ENCODE measurements at regions not wholly inside any gene's neighbourhood (a gene's known extent, or its start where the extent isn't known, plus 50 kb on each side); places are given as distances from the start of the nearest gene placed in this dataset.

- no peak overlapping the region for H3K27ac ChIP-seq (ENCODE audit: low read length in 2 of 2)
- no CpG with 5 or more reads among the region's 4 CpGs for WGBS (ENCODE audit: insufficient coverage)
- POLR2A ChIA-PET = no interaction called here
- H3K36me3 ChIP-seq (replicated peaks in 1 of 2; ENCODE audit: control extremely low read depth in 1 of 2, control insufficient read depth in 1 of 2, extremely low read depth in 1 of 2, insufficient read depth in 2 of 2, low read length in 1 of 2) = no peaks in the 10 kb centered on the region
- ATAC-seq (ENCODE audit: low read depth) (no peak), DNase-seq (no peak)
- no peaks in the 10 kb centered on the region for H3K27me3 Mint-ChIP-seq
- no peak overlapping the region for H2AFZ ChIP-seq (ENCODE audit: insufficient read depth, low read depth, low read length, poor library complexity, severe bottlenecking)
- H3K9ac ChIP-seq (ENCODE audit: low read length) = no peak overlapping the region
- no peaks in the 10 kb centered on the region for H3K4me1 ChIP-seq (ENCODE audit: control insufficient read depth in 2 of 2, insufficient read depth in 2 of 2, low read length in 2 of 2)
- no peak overlapping the region for H3K27ac Mint-ChIP-seq
- no peaks in the 10 kb centered on the region for H3K9me3 Mint-ChIP-seq (ENCODE audit: insufficient read depth)
- H3K9me3 ChIP-seq (ENCODE audit: control extremely low read depth in 1 of 3, control insufficient read depth in 2 of 3, insufficient read depth in 1 of 3, low read length in 2 of 3) = peaks cover 0 to 4% (median 0%) of the 10 kb centered on the region in 3 donors
- no peak overlapping the region for H3K4me3 Mint-ChIP-seq
- no peaks in the 10 kb centered on the region for H3K4me1 Mint-ChIP-seq
- CTCF ChIA-PET = no interaction called here
- TF ChIP-seq EZH2 (IDR thresholded peaks at IDR 0.05; ENCODE audit: borderline replicate concordance, insufficient read depth, low read depth, low read length, poor library complexity, severe bottlenecking) = no peak
- intact Hi-C loops (cut with micrococcal nuclease) = no loop called here
- no peak overlapping the region for H3K4me2 ChIP-seq (replicated peaks; ENCODE audit: low read depth, low read length, poor library complexity, severe bottlenecking)
- no peaks in the 10 kb centered on the region for H4K20me1 ChIP-seq (ENCODE audit: control insufficient read depth, insufficient read depth, low read length, poor library complexity, severe bottlenecking)
- no peaks in the 10 kb centered on the region for H3K79me2 ChIP-seq (ENCODE audit: control insufficient read depth, insufficient read depth, low read length)
- no peaks in the 10 kb centered on the region for H3K27me3 ChIP-seq (replicated peaks in 1 of 4; ENCODE audit: control extremely low read depth in 1 of 4, control insufficient read depth in 3 of 4, insufficient read depth in 4 of 4, low read length in 3 of 4)
- H3K4me3 ChIP-seq (ENCODE audit: control extremely low read depth in 1 of 5, extremely low read depth in 1 of 5, insufficient read depth in 1 of 5, low read depth in 2 of 5, low read length in 4 of 5) = no peak overlapping the region
Observed at GRCh38 chr20:7505152-7505834, 435.0 kb downstream of the HAO1 start.

DNA sequence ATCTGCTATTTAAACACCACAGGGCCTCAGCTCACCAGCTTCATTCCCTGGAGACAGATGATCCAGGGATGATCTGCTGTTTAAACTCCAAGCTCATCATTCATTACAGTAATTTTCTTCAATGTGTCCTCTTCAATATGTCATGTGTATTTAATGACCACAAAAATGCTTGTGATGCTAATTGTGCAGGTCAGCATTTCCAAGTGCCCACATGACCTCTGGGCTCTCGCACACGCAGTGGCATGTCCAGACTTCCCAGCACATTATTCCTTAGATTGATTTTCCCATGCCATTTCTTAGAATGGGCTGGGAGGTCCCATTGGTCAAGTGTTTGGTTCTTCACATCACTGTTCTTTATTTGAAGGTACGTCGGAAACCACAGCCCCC lies 434.4 kb downstream of the HAO1 start:
- CTCF ChIA-PET = no interaction called here
- H3K4me1 Mint-ChIP-seq = no peaks in the 10 kb centered on the region

More for the DNA sequence above, 434.4 kb downstream of the HAO1 start:
- H4K20me1 ChIP-seq (ENCODE audit: control insufficient read depth, insufficient read depth, low read length, poor library complexity, severe bottlenecking) = no peaks in the 10 kb centered on the region
- no peak overlapping the region for H3K27ac Mint-ChIP-seq
- H3K4me2 ChIP-seq (replicated peaks; ENCODE audit: low read depth, low read length, poor library complexity, severe bottlenecking) = no peak overlapping the region
- no peaks in the 10 kb centered on the region for H3K27me3 Mint-ChIP-seq
- H3K9ac ChIP-seq (ENCODE audit: low read length) = no peak overlapping the region
- no peak overlapping the region for H3K27ac ChIP-seq (ENCODE audit: low read length in 2 of 2)
- peaks cover 0 to 4% (median 0%) of the 10 kb centered on the region in 3 donors for H3K9me3 ChIP-seq (ENCODE audit: control extremely low read depth in 1 of 3, control insufficient read depth in 2 of 3, insufficient read depth in 1 of 3, low read length in 2 of 3)
- no peaks in the 10 kb centered on the region for H3K79me2 ChIP-seq (ENCODE audit: control insufficient read depth, insufficient read depth, low read length)
- WGBS (ENCODE audit: insufficient coverage) = no CpG with 5 or more reads among the region's 4 CpGs
- no peaks in the 10 kb centered on the region for H3K36me3 ChIP-seq (replicated peaks in 1 of 2; ENCODE audit: control extremely low read depth in 1 of 2, control insufficient read depth in 1 of 2, extremely low read depth in 1 of 2, insufficient read depth in 2 of 2, low read length in 1 of 2)
- TF ChIP-seq, protein P1, sequence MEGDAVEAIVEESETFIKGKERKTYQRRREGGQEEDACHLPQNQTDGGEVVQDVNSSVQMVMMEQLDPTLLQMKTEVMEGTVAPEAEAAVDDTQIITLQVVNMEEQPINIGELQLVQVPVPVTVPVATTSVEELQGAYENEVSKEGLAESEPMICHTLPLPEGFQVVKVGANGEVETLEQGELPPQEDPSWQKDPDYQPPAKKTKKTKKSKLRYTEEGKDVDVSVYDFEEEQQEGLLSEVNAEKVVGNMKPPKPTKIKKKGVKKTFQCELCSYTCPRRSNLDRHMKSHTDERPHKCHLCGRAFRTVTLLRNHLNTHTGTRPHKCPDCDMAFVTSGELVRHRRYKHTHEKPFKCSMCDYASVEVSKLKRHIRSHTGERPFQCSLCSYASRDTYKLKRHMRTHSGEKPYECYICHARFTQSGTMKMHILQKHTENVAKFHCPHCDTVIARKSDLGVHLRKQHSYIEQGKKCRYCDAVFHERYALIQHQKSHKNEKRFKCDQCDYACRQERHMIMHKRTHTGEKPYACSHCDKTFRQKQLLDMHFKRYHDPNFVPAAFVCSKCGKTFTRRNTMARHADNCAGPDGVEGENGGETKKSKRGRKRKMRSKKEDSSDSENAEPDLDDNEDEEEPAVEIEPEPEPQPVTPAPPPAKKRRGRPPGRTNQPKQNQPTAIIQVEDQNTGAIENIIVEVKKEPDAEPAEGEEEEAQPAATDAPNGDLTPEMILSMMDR (IDR thresholded peaks at IDR 0.05) = no peak
- no peak for TF ChIP-seq EZH2 (IDR thresholded peaks at IDR 0.05; ENCODE audit: borderline replicate concordance, insufficient read depth, low read depth, low read length, poor library complexity, severe bottlenecking)
- H3K4me3 ChIP-seq (ENCODE audit: control extremely low read depth in 1 of 5, extremely low read depth in 1 of 5, insufficient read depth in 1 of 5, low read depth in 2 of 5, low read length in 4 of 5) = no peak overlapping the region
- no peak for ATAC-seq (ENCODE audit: low read depth)
- no peaks in the 10 kb centered on the region for H3K4me1 ChIP-seq (ENCODE audit: control insufficient read depth in 2 of 2, insufficient read depth in 2 of 2, low read length in 2 of 2)
- no peak overlapping the region for H2AFZ ChIP-seq (ENCODE audit: insufficient read depth, low read depth, low read length, poor library complexity, severe bottlenecking)
- H3K27me3 ChIP-seq (replicated peaks in 1 of 4; ENCODE audit: control extremely low read depth in 1 of 4, control insufficient read depth in 3 of 4, insufficient read depth in 4 of 4, low read length in 3 of 4) = no peaks in the 10 kb centered on the region
- no peak for DNase-seq
- intact Hi-C loops (cut with micrococcal nuclease) = no loop called here
- H3K9me3 Mint-ChIP-seq (ENCODE audit: insufficient read depth) = no peaks in the 10 kb centered on the region
- POLR2A ChIA-PET = no interaction called here
- H3K4me3 Mint-ChIP-seq = no peak overlapping the region

Measured in B cell (primary cell).